Gastroesophageal sphincter (tissue), 3 donors: ENCODE measurements at regions not wholly inside any gene's neighbourhood (a gene's known extent, or its start where the extent isn't known, plus 50 kb on each side); places are given as distances from the start of the nearest gene placed in this dataset.

Experiments
- EP300 ChIP-seq: sonication (generic); formaldehyde crosslinking; IDR thresholded peaks from one replicate; pipeline ENCODE4 v1.6.1; 2017; ENCODE audit warnings: antibody characterized with exemption, mild to moderate bottlenecking
- POLR2A ChIP-seq, 2 donors: fragments of 450-650 bp; IDR thresholded peaks; one replicate each; pipeline ENCODE4 v1.6.1; 2017; ENCODE audit warnings: antibody characterized with exemption in 2 of 2, mild to moderate bottlenecking in 2 of 2, moderate library complexity in 1 of 2
- POLR2AphosphoS5 ChIP-seq: sonication (generic); formaldehyde crosslinking; IDR thresholded peaks from one replicate; pipeline ENCODE4 v1.6.1; 2017; ENCODE audit warnings: antibody characterized with exemption
- TF ChIP-seq, protein P1 (sequence below), 4 experiments: fragments of 200-600 bp in 2 of 4; fragments of 450-650 bp in 2 of 4; sonication (generic) in 1 of 4; IDR thresholded peaks; one replicate each; pipeline ENCODE4 v1.5.1; 2017 to 2019; ENCODE audit warnings: antibody characterized with exemption in 4 of 4, mild to moderate bottlenecking in 2 of 4, moderate library complexity in 2 of 4

DNA sequence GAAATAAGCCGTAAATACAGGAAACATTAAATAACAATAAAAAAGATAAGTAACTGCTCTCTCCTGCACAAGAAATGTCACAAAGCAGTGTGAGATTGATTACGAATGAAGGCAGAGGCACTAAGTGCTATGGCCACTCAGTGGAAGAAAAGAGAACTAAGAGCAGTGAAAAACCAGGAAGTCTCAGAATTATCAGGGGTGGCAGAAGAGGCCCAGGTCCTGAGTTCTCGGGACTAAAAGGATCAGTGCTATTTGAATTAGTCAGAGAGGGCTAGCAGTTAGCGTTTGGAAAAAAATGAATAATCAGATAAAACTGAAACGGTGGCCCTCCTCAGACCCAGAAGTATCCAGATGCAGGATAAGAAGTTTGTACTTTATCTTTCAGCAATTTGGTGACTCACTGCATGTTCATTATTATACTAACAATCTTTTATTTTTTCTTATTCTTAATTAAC is 367.1 kb downstream of the ZEB2 start:
- TF ChIP-seq, protein P1, sequence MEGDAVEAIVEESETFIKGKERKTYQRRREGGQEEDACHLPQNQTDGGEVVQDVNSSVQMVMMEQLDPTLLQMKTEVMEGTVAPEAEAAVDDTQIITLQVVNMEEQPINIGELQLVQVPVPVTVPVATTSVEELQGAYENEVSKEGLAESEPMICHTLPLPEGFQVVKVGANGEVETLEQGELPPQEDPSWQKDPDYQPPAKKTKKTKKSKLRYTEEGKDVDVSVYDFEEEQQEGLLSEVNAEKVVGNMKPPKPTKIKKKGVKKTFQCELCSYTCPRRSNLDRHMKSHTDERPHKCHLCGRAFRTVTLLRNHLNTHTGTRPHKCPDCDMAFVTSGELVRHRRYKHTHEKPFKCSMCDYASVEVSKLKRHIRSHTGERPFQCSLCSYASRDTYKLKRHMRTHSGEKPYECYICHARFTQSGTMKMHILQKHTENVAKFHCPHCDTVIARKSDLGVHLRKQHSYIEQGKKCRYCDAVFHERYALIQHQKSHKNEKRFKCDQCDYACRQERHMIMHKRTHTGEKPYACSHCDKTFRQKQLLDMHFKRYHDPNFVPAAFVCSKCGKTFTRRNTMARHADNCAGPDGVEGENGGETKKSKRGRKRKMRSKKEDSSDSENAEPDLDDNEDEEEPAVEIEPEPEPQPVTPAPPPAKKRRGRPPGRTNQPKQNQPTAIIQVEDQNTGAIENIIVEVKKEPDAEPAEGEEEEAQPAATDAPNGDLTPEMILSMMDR (IDR thresholded peaks at IDR 0.05) = no peak
- TF ChIP-seq POLR2A (IDR thresholded peaks at IDR 0.05) = no peak
- no peak for TF ChIP-seq POLR2AphosphoS5
- no peak for TF ChIP-seq EP300
